ENCODE measurements at regions not wholly inside any gene's neighbourhood (a gene's known extent, or its start where the extent isn't known, plus 50 kb on each side); places are given as distances from the start of the nearest gene placed in this dataset.

DNA sequence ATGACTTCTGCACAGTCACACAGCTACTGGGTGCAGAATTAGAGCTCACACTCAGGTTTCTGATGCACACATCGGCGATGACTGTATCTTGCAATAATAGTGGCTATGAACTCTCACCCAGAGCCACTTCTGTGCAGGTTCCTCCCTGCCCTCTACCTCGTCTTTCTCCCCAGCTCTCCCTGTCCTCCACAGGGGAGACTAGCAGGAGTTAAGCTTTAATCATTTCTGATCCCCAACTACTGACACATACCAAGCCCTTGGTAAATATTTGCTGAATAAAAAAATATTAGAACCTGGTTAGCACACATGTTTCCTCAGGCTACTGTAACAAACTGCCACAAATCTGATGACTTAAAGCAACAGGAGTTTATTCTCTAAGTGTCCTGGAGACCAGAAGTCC is 222.7 kb upstream of the FOXA2 start:
- in situ Hi-C loops (cut with HindIII; ENCODE audit: extremely low pct_ligation_motif_present, low pct_unique_long_range_greater_than_20kb) = no loop called here
- CTCF ChIA-PET (ENCODE audit: low intra/inter-chr PET ratio, low total read pairs) = no interaction called here
- Histone ChIP-seq H3K27me3 (ENCODE audit: control insufficient read depth in 1 of 2, insufficient read depth in 2 of 2, low read length in 2 of 2) (no peaks in the 10 kb centered on the region), H3K4me3 (replicated peaks in 1 of 3; ENCODE audit: insufficient read depth in 1 of 3, low read depth in 2 of 3, low read length in 3 of 3) (no peak overlapping the region), H2AFZ (ENCODE audit: low read length) (no peak overlapping the region), H3K9ac (ENCODE audit: insufficient read depth, low read depth, low read length) (no peak overlapping the region), H3K9me3 (ENCODE audit: low read length) (no peaks in the 10 kb centered on the region), H3K4me1 (ENCODE audit: insufficient read depth, low read length) (no peaks in the 10 kb centered on the region), H3K27ac (ENCODE audit: extremely low read length, insufficient read depth, low read length) (no peak overlapping the region), H3K4me2 (ENCODE audit: low read depth, low read length) (no peak overlapping the region), H3K36me3 (replicated peaks in 1 of 2; ENCODE audit: control insufficient read depth in 1 of 2, insufficient read depth in 2 of 2, low read length in 2 of 2) (no peaks in the 10 kb centered on the region), H4K20me1 (ENCODE audit: insufficient read depth, low read length) (no peaks in the 10 kb centered on the region), H3K79me2 (ENCODE audit: insufficient read depth, low read length) (no peaks in the 10 kb centered on the region)
- no peak for DNase-seq (ENCODE audit: low spot score)
- ATAC-seq = no peak
- no TSS peak for BruUV-seq (replicated peaks)
- 6% methylated on average over 3 of the region's 3 CpGs for WGBS (ENCODE audit: low lambda C conversion rate)
- intact Hi-C loops (cut with micrococcal nuclease; ENCODE audit: unreplicated experiment) = no loop called here
- FAIRE-seq = no peak
- POLR2A ChIA-PET = no interaction called here
- TF ChIP-seq GATAD1 (CRISPR knock-in tag; IDR thresholded peaks at IDR 0.05) = no peak
- no peak for TF ChIP-seq ZNF777 (CRISPR knock-in tag; IDR thresholded peaks at IDR 0.05)
- TF ChIP-seq PRMT3 (CRISPR knock-in tag; IDR thresholded peaks at IDR 0.05; ENCODE audit: borderline replicate concordance, low read depth) = no peak
- no peak for TF ChIP-seq POLR2A (IDR thresholded peaks at IDR 0.05; ENCODE audit: insufficient read depth in 1 of 2, low read depth in 2 of 2, low read length in 2 of 2)
- TF ChIP-seq MEIS2 (CRISPR knock-in tag; IDR thresholded peaks at IDR 0.05) = no peak
- no peak for TF ChIP-seq TCF7 (IDR thresholded peaks at IDR 0.05; ENCODE audit: low read depth)
- TF ChIP-seq NR1H2 (CRISPR knock-in tag; IDR thresholded peaks at IDR 0.05; ENCODE audit: borderline replicate concordance, low read depth) = no peak
- TF ChIP-seq DR1 (CRISPR knock-in tag; IDR thresholded peaks at IDR 0.05) = no peak
- no peak for TF ChIP-seq ZKSCAN1 (IDR thresholded peaks at IDR 0.05; ENCODE audit: low read length)
- no peak for TF ChIP-seq IRF2 (CRISPR knock-in tag; IDR thresholded peaks at IDR 0.05)
- no peak for TF ChIP-seq ZNF530 (CRISPR knock-in tag; IDR thresholded peaks at IDR 0.05; ENCODE audit: low read depth)
- TF ChIP-seq, protein P1, sequence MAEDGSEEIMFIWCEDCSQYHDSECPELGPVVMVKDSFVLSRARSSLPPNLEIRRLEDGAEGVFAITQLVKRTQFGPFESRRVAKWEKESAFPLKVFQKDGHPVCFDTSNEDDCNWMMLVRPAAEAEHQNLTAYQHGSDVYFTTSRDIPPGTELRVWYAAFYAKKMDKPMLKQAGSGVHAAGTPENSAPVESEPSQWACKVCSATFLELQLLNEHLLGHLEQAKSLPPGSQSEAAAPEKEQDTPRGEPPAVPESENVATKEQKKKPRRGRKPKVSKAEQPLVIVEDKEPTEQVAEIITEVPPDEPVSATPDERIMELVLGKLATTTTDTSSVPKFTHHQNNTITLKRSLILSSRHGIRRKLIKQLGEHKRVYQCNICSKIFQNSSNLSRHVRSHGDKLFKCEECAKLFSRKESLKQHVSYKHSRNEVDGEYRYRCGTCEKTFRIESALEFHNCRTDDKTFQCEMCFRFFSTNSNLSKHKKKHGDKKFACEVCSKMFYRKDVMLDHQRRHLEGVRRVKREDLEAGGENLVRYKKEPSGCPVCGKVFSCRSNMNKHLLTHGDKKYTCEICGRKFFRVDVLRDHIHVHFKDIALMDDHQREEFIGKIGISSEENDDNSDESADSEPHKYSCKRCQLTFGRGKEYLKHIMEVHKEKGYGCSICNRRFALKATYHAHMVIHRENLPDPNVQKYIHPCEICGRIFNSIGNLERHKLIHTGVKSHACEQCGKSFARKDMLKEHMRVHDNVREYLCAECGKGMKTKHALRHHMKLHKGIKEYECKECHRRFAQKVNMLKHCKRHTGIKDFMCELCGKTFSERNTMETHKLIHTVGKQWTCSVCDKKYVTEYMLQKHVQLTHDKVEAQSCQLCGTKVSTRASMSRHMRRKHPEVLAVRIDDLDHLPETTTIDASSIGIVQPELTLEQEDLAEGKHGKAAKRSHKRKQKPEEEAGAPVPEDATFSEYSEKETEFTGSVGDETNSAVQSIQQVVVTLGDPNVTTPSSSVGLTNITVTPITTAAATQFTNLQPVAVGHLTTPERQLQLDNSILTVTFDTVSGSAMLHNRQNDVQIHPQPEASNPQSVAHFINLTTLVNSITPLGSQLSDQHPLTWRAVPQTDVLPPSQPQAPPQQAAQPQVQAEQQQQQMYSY (CRISPR knock-in tag; IDR thresholded peaks at IDR 0.05) = no peak

Measured in HepG2 (cell line).